Activated naive CD4-positive, alpha-beta T cell treated with anti-CD3 and anti-CD28 coated beads, Interleukin-2, amount 10 ng/mL, durations not matched to agents 7 days and 5 days (primary cell): ENCODE measurements at regions not wholly inside any gene's neighbourhood (a gene's known extent, or its start where the extent isn't known, plus 50 kb on each side); places are given as distances from the start of the nearest gene placed in this dataset.
"Not testable (repeated sequence)": the region's sequence is repeated elsewhere in the genome, so short reads cannot be mapped to it uniquely, and the experiment has no call there.

Source experiments
- CTCF ChIA-PET: fragments of 350-600 bp; sonication (Branson Sonifier 250); formaldehyde crosslinking; loops from one replicate; lab custom pipeline; 2021; ENCODE audit warnings: antibody characterized with exemption; lab: Charles Lee
- DNase-seq: peaks from one replicate; pipeline ENCODE4 v3.0.0-alpha.2; 2020
- H3K27ac Mint-ChIP-seq: one replicate; pipeline ENCODE4 v1.8.0; 2021; ENCODE audit warnings: mild to moderate bottlenecking, moderate library complexity, mixed read lengths
- H3K27me3 Mint-ChIP-seq: one replicate; pipeline ENCODE4 v1.8.0; 2021; ENCODE audit warnings: mild to moderate bottlenecking, mixed read lengths
- H3K36me3 Mint-ChIP-seq: one replicate; pipeline ENCODE4 v1.8.0; 2021; ENCODE audit warnings: mixed read lengths
- H3K4me1 Mint-ChIP-seq: one replicate; pipeline ENCODE4 v1.8.0; 2021; ENCODE audit warnings: mixed read lengths
- H3K4me3 Mint-ChIP-seq: one replicate; pipeline ENCODE4 v1.8.0; 2021; ENCODE audit warnings: mild to moderate bottlenecking, moderate library complexity, mixed read lengths
- H3K9me3 Mint-ChIP-seq: one replicate; pipeline ENCODE4 v1.8.0; 2021; ENCODE audit warnings: mixed read lengths

- H3K27me3 Mint-ChIP-seq, result no peaks in the 10 kb centered on the region
- H3K4me1 Mint-ChIP-seq, result no peaks in the 10 kb centered on the region
- no peak overlapping the region for H3K4me3 Mint-ChIP-seq
- DNase-seq, result no peak
- H3K27ac Mint-ChIP-seq, result no peak overlapping the region
- H3K36me3 Mint-ChIP-seq, result no peaks in the 10 kb centered on the region
- H3K9me3 Mint-ChIP-seq, result peaks cover 5% of the 10 kb centered on the region
- CTCF ChIA-PET, result no interaction called here
Observed at GRCh38 chr1:217053676-217054075, 330.4 kb upstream of the ESRRG start.

GRCh38 chr1:217052626-217053025 lies 329.4 kb upstream of the ESRRG start:
- peaks cover 5% of the 10 kb centered on the region for H3K9me3 Mint-ChIP-seq
- no peak overlapping the region for H3K27ac Mint-ChIP-seq
- CTCF ChIA-PET, result no interaction called here

DNA sequence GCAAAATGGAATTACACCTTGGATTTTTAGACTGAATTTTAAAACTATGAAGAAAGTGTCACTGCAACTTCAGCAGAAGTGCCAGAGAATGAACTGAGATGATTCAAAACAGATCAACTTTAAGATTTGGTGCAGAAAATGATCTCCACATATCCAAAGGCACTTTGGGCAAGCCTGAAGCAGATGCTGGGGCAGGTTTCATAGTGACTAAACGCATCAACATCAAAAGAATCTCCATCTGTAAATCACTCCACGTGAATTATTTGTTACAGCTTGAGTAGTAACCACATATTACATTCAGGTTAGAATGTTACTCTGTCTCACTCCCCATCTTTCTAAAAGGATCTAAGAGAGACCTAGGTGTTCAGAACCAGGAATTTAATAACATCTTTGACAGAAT lies 329.0 kb upstream of the ESRRG start:
- no peak for DNase-seq
- no peaks in the 10 kb centered on the region for H3K4me1 Mint-ChIP-seq
- H3K27me3 Mint-ChIP-seq, result no peaks in the 10 kb centered on the region
- no peak overlapping the region for H3K27ac Mint-ChIP-seq
- no peak overlapping the region for H3K4me3 Mint-ChIP-seq
- CTCF ChIA-PET, result no interaction called here
- H3K36me3 Mint-ChIP-seq, result no peaks in the 10 kb centered on the region
- H3K9me3 Mint-ChIP-seq, result peaks cover 5% of the 10 kb centered on the region

More at GRCh38 chr1:217052626-217053025, 329.4 kb upstream of the ESRRG start:
- Mint-ChIP-seq H3K4me3 (no peak overlapping the region), H3K4me1 (no peaks in the 10 kb centered on the region), H3K36me3 (no peaks in the 10 kb centered on the region), H3K27me3 (no peaks in the 10 kb centered on the region)
- DNase-seq, result no peak

GRCh38 chr1:217049721-217050120 lies 326.5 kb upstream of the ESRRG start:
- CTCF ChIA-PET, result no interaction called here
- Mint-ChIP-seq H3K4me1 (no peaks in the 10 kb centered on the region), H3K36me3 (no peaks in the 10 kb centered on the region), H3K27ac (no peak overlapping the region), H3K4me3 (no peak overlapping the region), H3K9me3 (peaks cover 2% of the 10 kb centered on the region), H3K27me3 (no peaks in the 10 kb centered on the region)
- DNase-seq, result no peak

GRCh38 chr1:217049081-217049480 lies 325.9 kb upstream of the ESRRG start:
- no peaks in the 10 kb centered on the region for H3K4me1 Mint-ChIP-seq
- H3K36me3 Mint-ChIP-seq, result no peaks in the 10 kb centered on the region
- H3K27me3 Mint-ChIP-seq, result no peaks in the 10 kb centered on the region
- peaks cover 2% of the 10 kb centered on the region for H3K9me3 Mint-ChIP-seq
- no peak overlapping the region for H3K4me3 Mint-ChIP-seq
- no peak overlapping the region for H3K27ac Mint-ChIP-seq
- no peak for DNase-seq
- CTCF ChIA-PET, result interaction anchor here (0.6 kb wide), 1 partner anchor 105 kb away, joined by 3 read pairs; no protein-coding TSS in a partner anchor

GRCh38 chr1:217048104-217048707 lies 325.0 kb upstream of the ESRRG start:
- no peaks in the 10 kb centered on the region for H3K27me3 Mint-ChIP-seq
- no peak overlapping the region for H3K27ac Mint-ChIP-seq
- CTCF ChIA-PET, result no interaction called here
- no peak for DNase-seq
- no peaks in the 10 kb centered on the region for H3K4me1 Mint-ChIP-seq
- no peak overlapping the region for H3K4me3 Mint-ChIP-seq
- H3K9me3 Mint-ChIP-seq, result peaks cover 2% of the 10 kb centered on the region
- no peaks in the 10 kb centered on the region for H3K36me3 Mint-ChIP-seq

DNA sequence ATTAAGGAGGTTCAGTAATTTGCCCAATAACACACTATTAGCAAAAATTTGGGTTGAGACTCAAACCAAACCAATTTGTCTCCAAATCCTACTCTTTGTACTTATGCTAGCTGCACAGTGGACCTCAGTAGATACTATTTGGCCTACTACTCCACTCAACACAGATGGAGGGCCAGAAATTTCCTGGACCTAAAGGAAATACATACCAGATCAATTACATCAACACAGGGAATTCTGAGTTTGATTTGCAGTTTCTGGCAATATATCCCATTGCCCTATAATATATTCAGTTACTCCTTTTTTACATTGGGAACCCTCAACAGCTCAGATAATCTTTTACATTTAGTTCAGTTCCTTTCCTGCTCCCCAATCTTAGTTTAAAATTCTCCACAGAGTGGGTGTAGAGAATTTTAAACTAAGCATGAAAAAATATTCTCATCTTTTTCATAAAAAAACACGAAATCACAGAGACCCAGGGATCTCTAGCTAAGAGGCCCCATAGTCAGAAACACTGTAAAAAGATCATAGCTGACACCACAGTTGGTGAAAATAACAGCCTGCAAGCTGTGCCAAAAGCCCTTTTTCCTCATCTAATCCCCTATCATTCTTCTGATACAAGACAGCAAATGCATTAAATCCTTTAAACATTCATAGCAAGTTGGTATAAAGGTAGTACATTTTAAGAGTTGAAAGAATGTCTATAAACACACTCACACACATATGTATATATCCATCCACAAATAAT lies 317.7 kb upstream of the ESRRG start:
- Mint-ChIP-seq H3K27me3 (no peaks in the 10 kb centered on the region), H3K4me3 (no peak overlapping the region), H3K27ac (no peak overlapping the region), H3K9me3 (peaks cover 25% of the 10 kb centered on the region), H3K4me1 (no peaks in the 10 kb centered on the region), H3K36me3 (no peaks in the 10 kb centered on the region)
- CTCF ChIA-PET, result no interaction called here
- DNase-seq, result no peak

GRCh38 chr1:217039926-217040325 lies 316.7 kb upstream of the ESRRG start:
- no peak overlapping the region for H3K27ac Mint-ChIP-seq
- no peaks in the 10 kb centered on the region for H3K4me1 Mint-ChIP-seq
- CTCF ChIA-PET, result no interaction called here
- no peak for DNase-seq
- no peak overlapping the region for H3K4me3 Mint-ChIP-seq
- no peaks in the 10 kb centered on the region for H3K36me3 Mint-ChIP-seq
- no peaks in the 10 kb centered on the region for H3K27me3 Mint-ChIP-seq
- H3K9me3 Mint-ChIP-seq, result peaks cover 25% of the 10 kb centered on the region

- H3K4me3 Mint-ChIP-seq, CTCF ChIA-PET, DNase-seq, H3K36me3 Mint-ChIP-seq, H3K4me1 Mint-ChIP-seq, H3K27me3 Mint-ChIP-seq, H3K27ac Mint-ChIP-seq: not testable (repeated sequence)
- peaks cover 25% of the 10 kb centered on the region for H3K9me3 Mint-ChIP-seq
Observed at GRCh38 chr1:217039139-217039538, 315.9 kb upstream of the ESRRG start.

- CTCF ChIA-PET, result no interaction called here
- DNase-seq, result no peak
- H3K4me1 Mint-ChIP-seq, result no peaks in the 10 kb centered on the region
- no peak overlapping the region for H3K27ac Mint-ChIP-seq
- H3K27me3 Mint-ChIP-seq, result no peaks in the 10 kb centered on the region
- H3K36me3 Mint-ChIP-seq, result no peaks in the 10 kb centered on the region
- H3K9me3 Mint-ChIP-seq, result peaks cover 25% of the 10 kb centered on the region
- H3K4me3 Mint-ChIP-seq, result no peak overlapping the region
Observed at GRCh38 chr1:217036757-217037156, 313.5 kb upstream of the ESRRG start.

DNA sequence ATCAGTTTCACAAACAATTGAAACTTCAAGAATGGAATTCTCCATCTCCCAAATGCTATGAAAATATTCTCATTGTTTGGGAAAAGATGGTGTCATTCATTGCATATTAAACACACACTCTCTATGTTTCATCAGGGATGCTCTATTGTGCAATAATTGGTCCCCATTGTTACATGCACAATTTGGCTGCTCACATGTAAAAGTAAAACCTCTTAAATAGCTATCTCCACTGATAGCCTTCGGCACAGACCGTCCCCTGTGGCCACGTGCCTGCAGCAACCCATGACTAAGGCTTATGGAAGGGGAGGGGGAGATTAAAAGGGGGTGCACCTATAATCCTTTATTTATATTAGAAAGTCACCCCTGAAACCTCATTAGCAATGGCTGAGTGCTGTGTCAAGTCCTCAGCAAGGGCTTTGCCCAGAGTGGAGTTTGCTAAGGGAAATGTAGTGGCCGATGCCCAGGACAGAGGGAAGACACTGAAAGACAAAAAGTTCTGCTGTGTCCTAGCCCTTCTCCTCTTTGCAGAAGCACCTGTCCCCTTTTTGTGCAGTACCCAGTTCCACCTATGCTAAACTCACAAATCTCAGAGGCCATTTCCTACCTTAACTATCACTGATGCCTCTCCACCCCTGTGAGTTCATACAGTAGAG lies 309.6 kb upstream of the ESRRG start:
- Mint-ChIP-seq H3K27ac (no peak overlapping the region), H3K4me3 (no peak overlapping the region), H3K4me1 (no peaks in the 10 kb centered on the region), H3K36me3 (no peaks in the 10 kb centered on the region), H3K27me3 (no peaks in the 10 kb centered on the region), H3K9me3 (peaks cover 12% of the 10 kb centered on the region)
- DNase-seq, result no peak
- CTCF ChIA-PET, result no interaction called here

DNA sequence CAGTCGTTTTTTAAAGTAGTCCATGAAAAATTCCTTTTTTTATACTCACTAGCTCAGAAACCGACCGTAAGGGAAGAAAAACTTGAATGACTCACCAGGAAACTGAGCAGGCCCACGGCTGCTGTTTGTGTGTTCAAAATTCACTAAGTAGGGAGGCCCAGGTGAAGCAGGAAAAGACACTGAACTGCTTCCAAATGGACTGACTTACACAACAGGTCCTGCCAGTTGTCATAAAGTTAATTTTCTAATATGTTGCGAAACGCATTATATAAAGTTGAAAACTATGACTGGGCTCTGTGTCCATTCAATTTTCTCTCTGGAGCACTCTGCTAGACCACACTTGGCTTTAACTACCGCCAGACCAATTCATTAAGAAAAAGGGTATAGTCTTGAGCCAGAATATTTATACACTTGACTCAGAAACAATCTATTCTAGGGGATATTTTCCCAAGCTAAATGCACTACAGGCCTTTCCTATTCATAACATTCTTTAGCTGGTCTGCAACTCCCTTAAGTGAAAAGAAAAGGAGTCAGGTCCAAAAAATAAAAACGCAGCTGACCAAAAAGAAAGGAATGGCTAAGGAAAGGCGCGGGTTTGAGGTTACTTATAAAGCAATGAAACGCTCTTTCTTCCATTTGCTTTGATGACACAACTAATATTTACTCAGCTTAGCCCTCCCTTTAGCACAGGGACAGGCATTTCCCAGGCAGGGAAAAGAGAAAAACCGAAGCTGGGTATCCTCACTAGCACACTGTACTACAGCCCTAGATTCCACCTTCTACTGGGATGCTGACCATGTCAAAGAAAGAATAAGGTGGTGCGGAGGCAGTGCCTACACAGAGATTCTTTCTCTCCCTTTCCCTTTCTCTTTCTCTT lies 306.3 kb upstream of the ESRRG start:
- Mint-ChIP-seq H3K9me3 (peaks cover 2% of the 10 kb centered on the region), H3K4me1 (peaks cover 7% of the 10 kb centered on the region), H3K4me3 (no peak overlapping the region), H3K27me3 (no peaks in the 10 kb centered on the region), H3K36me3 (no peaks in the 10 kb centered on the region), H3K27ac (no peak overlapping the region)
- CTCF ChIA-PET, result no interaction called here
- no peak for DNase-seq

DNA sequence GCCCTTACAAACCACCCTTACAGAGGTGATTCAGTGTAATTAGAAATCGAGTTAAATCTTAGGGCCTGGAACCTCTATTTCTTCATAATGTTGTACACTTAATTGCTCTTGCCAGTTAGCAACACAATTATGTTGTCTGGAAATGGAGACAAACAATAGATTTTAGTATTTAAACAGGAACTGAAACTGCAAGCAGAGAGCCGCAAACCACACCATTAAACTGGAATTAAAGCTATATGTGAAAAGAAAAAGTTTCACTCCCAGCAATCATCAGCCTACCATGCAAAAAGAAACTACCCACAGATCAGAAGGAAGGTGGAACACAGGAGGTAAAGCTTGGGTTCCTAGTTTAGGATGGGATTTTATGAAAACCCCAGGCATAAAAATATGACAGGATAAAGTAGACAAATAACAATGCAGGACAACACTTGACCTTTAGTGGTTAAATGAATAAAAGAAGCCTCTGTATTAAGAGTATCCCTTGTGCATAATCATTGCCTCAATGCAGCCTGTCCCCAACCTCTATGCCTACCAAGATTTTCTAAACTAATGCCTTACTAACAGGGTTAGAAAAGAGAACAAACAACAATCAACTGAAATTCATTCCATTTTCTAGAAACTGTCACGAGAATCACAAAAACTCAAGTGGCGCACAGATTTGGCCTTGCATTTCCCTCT lies 304.3 kb upstream of the ESRRG start:
- Mint-ChIP-seq H3K36me3 (no peaks in the 10 kb centered on the region), H3K27ac (no peak overlapping the region), H3K9me3 (peaks cover 7% of the 10 kb centered on the region), H3K4me3 (no peak overlapping the region), H3K4me1 (peaks cover 7% of the 10 kb centered on the region), H3K27me3 (no peaks in the 10 kb centered on the region)
- DNase-seq, result no peak
- CTCF ChIA-PET, result no interaction called here

DNA sequence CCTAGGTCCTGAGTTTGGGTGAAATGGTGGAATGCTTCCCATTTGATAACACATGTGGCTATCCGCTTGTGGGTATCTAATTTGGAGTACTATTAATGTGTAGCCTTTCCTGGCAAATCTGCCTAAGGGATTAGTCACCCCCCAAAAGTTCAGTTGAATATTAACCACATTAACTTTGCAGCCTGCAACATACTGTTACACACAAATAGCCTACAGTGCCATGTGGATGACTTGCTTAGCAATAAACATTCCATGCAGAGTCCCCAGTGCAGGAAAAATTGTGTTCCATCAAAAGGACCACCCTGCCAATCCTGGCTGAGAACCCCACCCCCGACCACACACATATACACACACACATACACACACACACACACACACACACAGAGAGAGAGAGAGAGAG lies 303.3 kb upstream of the ESRRG start:
- Mint-ChIP-seq H3K27me3 (no peaks in the 10 kb centered on the region), H3K36me3 (no peaks in the 10 kb centered on the region), H3K4me1 (peaks cover 7% of the 10 kb centered on the region), H3K4me3 (no peak overlapping the region), H3K9me3 (peaks cover 7% of the 10 kb centered on the region), H3K27ac (no peak overlapping the region)
- DNase-seq, result no peak
- CTCF ChIA-PET, result no interaction called here
